Activated T-helper 1 cell treated with anti-CD3 and anti-CD28 coated beads, Interleukin-12 subunit alpha, Interleukin-12 subunit beta, Interleukin-2, Interleukin-4 antibody, amounts not matched to agents 30 ng/mL and 10 ng/mL and 1 ng/mL, durations not matched to agents 14 hours and 24 hours and 36 hours (primary cell): ENCODE measurements at regions not wholly inside any gene's neighbourhood (a gene's known extent, or its start where the extent isn't known, plus 50 kb on each side); places are given as distances from the start of the nearest gene placed in this dataset.

Source experiments
- DNase-seq: peaks from one replicate; pipeline ENCODE4 v3.0.0; 2021; ENCODE audit warnings: low spot score
- H3K27ac Mint-ChIP-seq: one replicate; pipeline ENCODE4 v1.8.0; 2021; ENCODE audit warnings: mild to moderate bottlenecking, mixed read lengths
- H3K27me3 Mint-ChIP-seq: one replicate; pipeline ENCODE4 v1.8.0; 2022; ENCODE audit warnings: mild to moderate bottlenecking, moderate library complexity, mixed read lengths; ENCODE audit not compliant: insufficient read depth
- H3K36me3 Mint-ChIP-seq: one replicate; pipeline ENCODE4 v1.8.0; 2021; ENCODE audit warnings: low read depth, mixed read lengths
- H3K4me1 Mint-ChIP-seq: one replicate; pipeline ENCODE4 v1.8.0; 2021; ENCODE audit warnings: low read depth, mixed read lengths
- H3K4me3 Mint-ChIP-seq: one replicate; pipeline ENCODE4 v1.8.0; 2021; ENCODE audit warnings: mild to moderate bottlenecking, moderate library complexity, mixed read lengths
- H3K9me3 Mint-ChIP-seq: one replicate; pipeline ENCODE4 v1.8.0; 2021; ENCODE audit warnings: mixed read lengths
- intact Hi-C: fragments of 100-400 bp; cut with micrococcal nuclease; formaldehyde crosslinking; loops from one replicate; pipeline ENCODE4 v1.15.1; 2024

- H3K36me3 Mint-ChIP-seq: no peaks in the 10 kb centered on the region
- peaks cover 10% of the 10 kb centered on the region for H3K27me3 Mint-ChIP-seq
- no peak for DNase-seq
- intact Hi-C loops: no loop called here
- H3K9me3 Mint-ChIP-seq: peaks cover 9% of the 10 kb centered on the region
- no peak overlapping the region for H3K27ac Mint-ChIP-seq
- no peak overlapping the region for H3K4me3 Mint-ChIP-seq
- no peaks in the 10 kb centered on the region for H3K4me1 Mint-ChIP-seq
These were observed 57.6 kb upstream of the CCDC28A start for GRCh38 chr6:138716013-138716412.

- Mint-ChIP-seq H3K9me3 (peaks cover 9% of the 10 kb centered on the region), H3K36me3 (no peaks in the 10 kb centered on the region), H3K27ac (no peak overlapping the region), H3K27me3 (peaks cover 10% of the 10 kb centered on the region), H3K4me3 (no peak overlapping the region), H3K4me1 (no peaks in the 10 kb centered on the region)
- intact Hi-C loops: no loop called here
- DNase-seq: no peak
These were observed 56.5 kb upstream of the CCDC28A start for GRCh38 chr6:138716971-138717665.

DNA sequence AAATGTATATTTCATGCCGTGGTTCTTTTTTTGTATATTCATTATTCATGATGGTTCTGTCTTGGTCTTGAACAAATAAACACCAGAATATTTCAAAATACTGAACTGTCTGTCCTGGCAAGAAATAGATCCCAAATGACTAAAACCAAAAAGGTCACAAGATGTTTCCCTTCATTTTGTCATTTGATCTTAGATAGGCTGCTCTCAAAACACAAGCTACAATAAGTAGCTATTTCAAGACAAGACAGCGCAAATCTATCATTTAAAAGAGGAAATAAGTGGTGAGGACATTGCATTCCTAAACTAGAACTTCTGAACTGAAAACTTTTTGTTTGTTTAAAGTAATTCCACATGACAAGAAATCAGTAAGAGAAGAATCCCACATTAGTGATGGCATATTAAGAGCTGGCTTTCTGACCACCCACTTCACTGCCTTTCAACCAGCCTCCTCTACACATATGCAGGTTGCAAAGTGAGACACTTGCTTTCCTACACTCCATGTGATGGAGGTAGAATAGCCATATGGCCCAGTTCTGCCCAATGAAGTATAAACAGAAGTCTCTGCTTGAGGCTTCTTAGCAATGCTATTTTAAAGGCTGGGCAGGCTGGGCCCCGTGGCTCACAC is 54.4 kb upstream of the CCDC28A start:
- no peaks in the 10 kb centered on the region for H3K36me3 Mint-ChIP-seq
- H3K4me3 Mint-ChIP-seq: no peak overlapping the region
- peaks cover 5% of the 10 kb centered on the region for H3K4me1 Mint-ChIP-seq
- intact Hi-C loops: no loop called here
- H3K27me3 Mint-ChIP-seq: peaks cover 10% of the 10 kb centered on the region
- no peak overlapping the region for H3K27ac Mint-ChIP-seq
- DNase-seq: no peak
- peaks cover 5% of the 10 kb centered on the region for H3K9me3 Mint-ChIP-seq

DNA sequence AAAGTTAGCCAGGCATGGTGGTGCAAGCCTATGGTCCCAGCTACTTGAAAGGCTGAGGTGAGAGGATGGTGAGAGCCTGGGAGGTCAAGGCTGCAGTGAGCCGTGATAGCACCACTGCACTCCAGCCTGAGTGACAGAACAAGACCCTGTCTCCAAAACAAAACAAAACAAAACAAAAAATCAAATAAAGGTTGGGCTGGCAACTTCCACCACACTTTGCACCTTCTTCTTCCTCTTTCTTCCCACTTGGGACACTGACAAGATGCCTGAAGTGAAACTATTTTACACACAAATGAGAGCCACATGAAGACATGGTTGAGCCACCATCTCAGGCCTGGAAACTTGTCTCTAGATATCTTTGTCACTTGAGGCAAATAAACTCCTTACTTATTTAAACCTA is 53.8 kb upstream of the CCDC28A start:
- intact Hi-C loops: no loop called here
- H3K9me3 Mint-ChIP-seq: peaks cover 3% of the 10 kb centered on the region
- H3K27ac Mint-ChIP-seq: no peak overlapping the region
- no peak overlapping the region for H3K4me3 Mint-ChIP-seq
- peaks cover 10% of the 10 kb centered on the region for H3K27me3 Mint-ChIP-seq
- DNase-seq: no peak
- peaks cover 5% of the 10 kb centered on the region for H3K4me1 Mint-ChIP-seq
- H3K36me3 Mint-ChIP-seq: no peaks in the 10 kb centered on the region

- Mint-ChIP-seq H3K4me1 (peaks cover 5% of the 10 kb centered on the region), H3K9me3 (no peaks in the 10 kb centered on the region), H3K27ac (no peak overlapping the region), H3K4me3 (no peak overlapping the region), H3K36me3 (no peaks in the 10 kb centered on the region), H3K27me3 (peaks cover 3% of the 10 kb centered on the region)
- no peak for DNase-seq
- intact Hi-C loops: no loop called here
These were observed 50.9 kb upstream of the CCDC28A start for GRCh38 chr6:138722425-138723371.
